ENCODE measurements at regions not wholly inside any gene's neighbourhood (a gene's known extent, or its start where the extent isn't known, plus 50 kb on each side); places are given as distances from the start of the nearest gene placed in this dataset.

GRCh38 chr13:33450956-33451709 is 165.6 kb upstream of the STARD13 start:
- in situ Hi-C loops (cut with MboI; ENCODE audit: low pct_unique_long_range_greater_than_20kb, low sequenced_read_pairs), result no loop called here
- DNase-seq, result no peak

DNA sequence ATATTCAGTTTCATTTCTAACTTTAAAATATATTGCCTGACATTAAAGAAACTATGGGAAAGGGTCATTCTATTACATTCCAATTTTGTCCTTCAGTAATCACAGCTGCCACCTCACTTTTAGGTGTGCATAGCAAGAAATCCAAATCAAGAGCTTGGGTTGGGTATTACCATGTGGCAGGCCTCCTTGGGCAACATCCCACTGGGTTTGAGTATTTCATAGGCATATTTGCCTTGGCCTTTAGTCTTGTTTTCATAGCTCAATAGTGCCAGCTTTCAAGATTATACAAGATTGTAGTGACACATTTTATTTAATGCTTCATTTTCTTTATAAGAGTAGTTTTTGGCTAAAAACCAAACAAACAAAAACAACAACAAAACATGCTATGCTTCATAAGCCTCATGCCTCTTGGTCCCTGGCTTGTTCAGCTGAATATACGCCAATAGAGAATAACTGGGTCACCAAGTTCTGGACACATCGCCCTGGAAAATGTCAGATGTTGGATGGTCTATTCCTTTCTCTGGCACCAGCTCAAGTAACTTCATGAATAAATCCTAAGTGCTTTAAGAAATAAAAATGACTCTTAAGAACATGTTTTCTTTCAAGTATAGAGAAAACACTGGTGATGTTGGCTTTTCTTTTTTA is 167.4 kb upstream of the STARD13 start:
- in situ Hi-C loops (cut with MboI; ENCODE audit: low pct_unique_long_range_greater_than_20kb, low sequenced_read_pairs), result no loop called here
- no peak for DNase-seq

DNA sequence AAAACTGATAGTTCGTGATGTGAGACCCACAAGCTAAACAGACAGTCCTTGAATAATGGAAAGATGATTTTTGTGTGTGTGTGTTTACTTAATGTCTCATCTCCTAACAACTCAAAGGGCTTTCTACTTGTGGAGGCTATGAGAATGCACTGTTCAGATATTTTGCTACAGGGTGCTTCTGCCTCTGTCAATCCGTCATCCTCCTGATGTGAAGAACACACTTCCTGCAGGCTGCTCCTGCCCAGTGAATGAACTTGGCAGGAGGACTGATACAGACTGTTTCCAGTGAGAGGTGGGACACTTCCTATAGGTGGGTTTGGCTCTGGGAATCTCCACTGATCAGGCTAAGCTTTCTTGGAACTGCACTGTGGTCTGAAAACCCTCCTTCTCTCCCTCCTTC is 168.4 kb upstream of the STARD13 start:
- no peak for DNase-seq
- in situ Hi-C loops (cut with MboI; ENCODE audit: low pct_unique_long_range_greater_than_20kb, low sequenced_read_pairs), result no loop called here

- in situ Hi-C loops (cut with MboI; ENCODE audit: low pct_unique_long_range_greater_than_20kb, low sequenced_read_pairs), result no loop called here
- no peak for DNase-seq
Observed at GRCh38 chr13:33454844-33455705, 169.5 kb upstream of the STARD13 start.

- in situ Hi-C loops (cut with MboI; ENCODE audit: low pct_unique_long_range_greater_than_20kb, low sequenced_read_pairs), result no loop called here
- no peak for DNase-seq
Observed at GRCh38 chr13:33459702-33460101, 174.1 kb upstream of the STARD13 start.

DNA sequence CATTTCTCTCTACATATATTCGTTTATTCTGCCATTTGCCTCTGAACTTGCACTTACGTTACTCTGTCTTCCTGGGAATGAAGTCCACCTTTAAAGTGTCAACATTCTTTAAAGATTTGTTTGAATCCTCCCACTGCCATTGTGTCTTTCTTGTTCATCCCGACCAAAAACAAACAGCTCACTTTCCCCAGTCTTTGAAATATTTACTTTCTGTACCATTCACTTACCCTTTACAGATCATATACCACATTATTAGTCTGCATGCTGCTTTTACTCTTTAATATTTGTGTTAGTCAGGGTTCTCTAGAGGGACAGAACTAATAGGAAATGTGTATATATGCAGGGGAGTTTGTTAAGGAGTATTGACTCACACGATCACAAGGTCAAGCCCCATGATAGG is 176.6 kb upstream of the STARD13 start:
- in situ Hi-C loops (cut with MboI; ENCODE audit: low pct_unique_long_range_greater_than_20kb, low sequenced_read_pairs), result no loop called here
- no peak for DNase-seq

DNA sequence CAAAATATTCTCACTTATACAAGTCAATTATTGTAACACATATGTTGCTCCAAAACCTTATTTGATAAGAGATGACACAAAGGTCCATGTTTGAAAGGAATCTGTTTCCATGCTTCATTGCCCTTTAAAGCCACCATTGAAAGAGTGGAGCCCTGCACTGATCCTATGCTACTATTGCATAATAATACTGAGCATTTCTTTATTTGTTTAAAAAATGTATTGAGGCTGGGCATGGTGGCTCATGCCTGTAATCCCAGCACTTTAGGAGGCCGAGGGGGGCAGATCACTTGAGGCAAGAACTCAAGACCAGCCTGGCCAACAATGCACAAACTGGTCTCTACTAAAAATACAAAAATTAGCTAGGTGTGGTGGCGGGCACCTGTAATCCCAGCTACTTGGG is 178.8 kb upstream of the STARD13 start:
- in situ Hi-C loops (cut with MboI; ENCODE audit: low pct_unique_long_range_greater_than_20kb, low sequenced_read_pairs), result no loop called here

DNA sequence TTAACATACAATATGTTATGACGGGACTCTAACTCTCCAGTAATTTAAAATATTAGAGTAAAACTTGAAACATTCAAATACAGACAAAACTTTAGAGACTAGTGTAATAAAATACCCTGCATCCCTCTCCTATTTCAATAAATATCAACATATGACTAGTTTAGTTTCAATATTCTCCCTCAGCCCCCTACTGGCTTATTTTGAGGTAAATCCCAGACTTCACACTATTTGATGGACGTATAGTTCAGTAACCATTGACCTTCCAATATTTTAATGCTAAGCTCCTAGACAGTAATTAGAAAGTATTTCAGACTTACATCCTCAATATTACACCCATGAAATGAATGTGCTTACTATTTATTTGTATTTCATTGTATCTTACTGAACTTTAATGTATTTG is 180.7 kb upstream of the STARD13 start:
- no peak for DNase-seq

More for the DNA sequence above, 178.8 kb upstream of the STARD13 start:
- no peak for DNase-seq

GRCh38 chr13:33467556-33467955 is 182.0 kb upstream of the STARD13 start:
- in situ Hi-C loops (cut with MboI; ENCODE audit: low pct_unique_long_range_greater_than_20kb, low sequenced_read_pairs), result no loop called here
- no peak for DNase-seq

More for the DNA sequence above, 180.7 kb upstream of the STARD13 start:
- in situ Hi-C loops (cut with MboI; ENCODE audit: low pct_unique_long_range_greater_than_20kb, low sequenced_read_pairs), result no loop called here

- no peak for DNase-seq
- in situ Hi-C loops (cut with MboI; ENCODE audit: low pct_unique_long_range_greater_than_20kb, low sequenced_read_pairs), result no loop called here
Observed at GRCh38 chr13:33471204-33471603, 185.6 kb upstream of the STARD13 start.

GRCh38 chr13:33472446-33472845 is 186.9 kb upstream of the STARD13 start:
- no peak for DNase-seq
- in situ Hi-C loops (cut with MboI; ENCODE audit: low pct_unique_long_range_greater_than_20kb, low sequenced_read_pairs), result no loop called here

DNA sequence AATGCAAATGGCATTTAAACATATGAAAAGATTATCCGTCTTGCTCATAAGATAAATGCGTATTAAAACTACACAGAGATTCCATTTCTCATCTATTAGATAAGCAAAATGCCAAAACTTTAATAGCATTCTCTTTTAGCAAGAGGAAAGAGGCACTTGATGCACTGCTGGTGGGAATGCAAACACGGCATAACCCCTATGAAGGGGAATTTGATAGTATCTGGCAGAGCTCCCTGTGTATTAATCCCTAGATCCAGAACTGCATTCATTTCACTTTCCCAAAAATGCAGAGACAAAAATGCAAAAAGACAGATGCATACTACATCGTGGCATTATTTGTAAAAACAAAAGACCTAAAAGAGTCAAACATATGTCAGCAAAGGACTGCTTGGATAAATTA is 193.6 kb upstream of the STARD13 start:
- in situ Hi-C loops (cut with MboI; ENCODE audit: low pct_unique_long_range_greater_than_20kb, low sequenced_read_pairs), result no loop called here

GRCh38 chr13:33480561-33480960 is 195.0 kb upstream of the STARD13 start:
- in situ Hi-C loops (cut with MboI; ENCODE audit: low pct_unique_long_range_greater_than_20kb, low sequenced_read_pairs), result no loop called here
- no peak for DNase-seq

More for the DNA sequence above, 193.6 kb upstream of the STARD13 start:
- no peak for DNase-seq

GRCh38 chr13:33483471-33483870 is 197.9 kb upstream of the STARD13 start:
- no peak for DNase-seq
- in situ Hi-C loops (cut with MboI; ENCODE audit: low pct_unique_long_range_greater_than_20kb, low sequenced_read_pairs), result no loop called here

GRCh38 chr13:33485247-33485646 is 199.7 kb upstream of the STARD13 start:
- DNase-seq, result no peak
- in situ Hi-C loops (cut with MboI; ENCODE audit: low pct_unique_long_range_greater_than_20kb, low sequenced_read_pairs), result no loop called here

DNA sequence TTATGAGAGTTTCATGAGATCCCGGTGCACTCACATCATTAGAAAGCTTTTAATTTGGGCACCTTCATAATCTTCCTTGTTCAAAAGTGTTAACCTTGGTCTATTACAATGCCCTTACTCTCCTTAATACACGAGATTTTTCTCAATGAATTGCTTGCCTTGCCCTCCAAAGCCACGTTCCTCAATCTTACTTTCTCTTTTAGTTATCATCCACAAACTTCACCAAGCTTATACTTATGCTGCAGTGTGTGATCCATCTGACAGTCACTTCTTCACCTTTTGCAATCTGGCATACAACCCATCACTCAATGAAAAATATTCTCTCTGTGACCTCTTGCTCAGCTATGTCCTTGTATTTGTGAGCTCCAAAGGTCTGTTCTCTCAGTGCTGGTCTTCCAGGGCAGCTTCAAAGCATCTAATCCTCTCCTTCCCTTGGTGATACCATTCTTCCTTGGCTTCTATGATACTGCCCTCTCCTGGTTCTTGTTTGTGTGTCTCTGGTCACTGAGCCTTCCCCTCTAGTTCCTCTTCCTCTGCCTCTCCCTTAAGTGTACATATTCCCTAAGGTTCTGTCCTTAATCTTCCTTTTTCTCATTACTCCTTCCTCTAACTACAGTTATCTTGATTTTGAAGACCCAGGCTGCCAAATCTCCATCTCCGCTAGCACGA is 202.2 kb upstream of the STARD13 start:
- peak; percentile 85 for DNase-seq
- in situ Hi-C loops (cut with MboI; ENCODE audit: low pct_unique_long_range_greater_than_20kb, low sequenced_read_pairs), result no loop called here

DNA sequence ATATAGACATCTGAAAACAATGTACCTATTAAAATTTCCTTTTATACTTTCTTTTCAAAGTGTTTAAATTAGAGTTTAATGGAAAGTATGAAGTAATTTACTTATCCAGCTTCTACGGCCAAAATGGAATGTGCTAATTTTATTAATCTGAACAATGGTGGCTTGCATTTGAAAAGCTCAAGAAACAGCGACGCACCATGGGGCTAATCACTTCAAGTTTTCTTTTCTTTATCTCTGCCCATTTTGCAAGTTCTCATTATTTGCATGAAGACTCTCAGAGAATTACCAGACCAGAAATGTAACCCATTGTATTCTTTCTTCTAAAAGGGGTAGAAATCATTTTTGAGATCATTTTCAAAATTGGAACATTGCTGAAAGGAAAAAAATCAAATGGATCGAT is 204.0 kb upstream of the STARD13 start:
- in situ Hi-C loops (cut with MboI; ENCODE audit: low pct_unique_long_range_greater_than_20kb, low sequenced_read_pairs), result no loop called here
- no peak for DNase-seq

DNA sequence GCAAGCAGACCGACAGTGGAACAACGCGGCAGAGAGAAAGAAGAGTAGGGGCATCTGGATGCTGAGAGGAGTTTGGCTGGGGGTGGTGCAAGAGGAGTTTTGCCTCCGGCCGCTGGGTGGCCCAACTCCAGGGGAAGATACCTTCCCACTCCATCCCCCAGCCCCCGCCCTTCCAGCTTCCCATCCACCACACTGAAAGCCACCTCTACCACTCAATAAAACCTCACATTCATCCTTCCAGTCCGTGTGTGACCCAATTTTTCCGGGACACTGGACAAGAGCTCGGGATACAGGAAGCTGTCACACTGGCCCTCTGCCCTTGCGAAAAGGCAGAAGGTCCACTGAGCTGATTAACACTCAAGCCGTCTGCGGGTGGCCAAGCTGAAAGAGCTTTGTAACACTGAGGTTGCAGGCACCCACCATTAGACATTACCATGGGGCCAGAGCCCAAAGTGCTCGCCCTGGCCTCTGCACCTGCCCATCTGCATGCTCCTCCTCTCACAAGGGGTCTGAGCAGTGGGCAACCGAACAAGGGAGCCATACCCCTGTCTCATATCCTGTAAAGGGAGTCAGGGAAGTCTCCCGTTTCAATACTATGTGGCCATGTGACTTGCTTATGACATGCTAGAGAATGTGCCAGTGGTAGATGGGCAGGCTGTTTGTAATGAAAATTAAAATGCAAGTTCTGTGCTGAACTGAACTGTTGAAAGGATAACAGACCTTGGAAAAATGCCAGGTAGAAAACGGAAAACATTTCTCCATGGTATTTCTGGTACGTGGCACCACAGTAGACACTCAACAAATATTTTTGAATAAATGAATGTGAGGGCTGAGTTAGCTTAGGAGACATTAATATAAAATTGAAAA is 205.1 kb upstream of the STARD13 start:
- no peak for DNase-seq
- in situ Hi-C loops (cut with MboI; ENCODE audit: low pct_unique_long_range_greater_than_20kb, low sequenced_read_pairs), result no loop called here
